ENCODE measurements at regions not wholly inside any gene's neighbourhood (a gene's known extent, or its start where the extent isn't known, plus 50 kb on each side); places are given as distances from the start of the nearest gene placed in this dataset.
"Not testable (repeated sequence)": the region's sequence is repeated elsewhere in the genome, so short reads cannot be mapped to it uniquely, and the experiment has no call there.

- no peak for DNase-seq
Measured at GRCh38 chr4:43457866-43458265, 565.4 kb downstream of the GRXCR1 start.

DNA sequence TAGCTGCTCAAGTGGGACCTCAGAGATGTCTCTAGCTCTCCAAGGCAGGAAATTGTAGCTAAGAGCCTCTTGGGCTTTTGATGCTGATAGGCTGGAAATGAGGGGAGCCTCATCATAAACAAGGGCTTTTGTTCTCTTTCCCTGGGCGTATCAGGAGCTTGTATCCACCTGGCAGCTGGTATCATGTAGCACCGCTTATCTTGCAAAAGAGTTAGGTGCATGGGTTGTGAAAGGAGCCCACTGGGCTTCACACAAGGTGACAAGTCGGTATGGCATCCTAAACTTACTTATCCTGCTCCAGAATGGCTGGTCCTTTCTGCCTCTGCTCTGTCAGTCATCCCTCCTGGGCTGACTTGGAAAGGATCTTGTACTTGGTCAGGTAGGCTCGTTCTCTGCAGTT is 565.8 kb downstream of the GRXCR1 start:
- no peak for DNase-seq

- DNase-seq = no peak
Measured at GRCh38 chr4:43471950-43472349, 579.4 kb downstream of the GRXCR1 start.

DNA sequence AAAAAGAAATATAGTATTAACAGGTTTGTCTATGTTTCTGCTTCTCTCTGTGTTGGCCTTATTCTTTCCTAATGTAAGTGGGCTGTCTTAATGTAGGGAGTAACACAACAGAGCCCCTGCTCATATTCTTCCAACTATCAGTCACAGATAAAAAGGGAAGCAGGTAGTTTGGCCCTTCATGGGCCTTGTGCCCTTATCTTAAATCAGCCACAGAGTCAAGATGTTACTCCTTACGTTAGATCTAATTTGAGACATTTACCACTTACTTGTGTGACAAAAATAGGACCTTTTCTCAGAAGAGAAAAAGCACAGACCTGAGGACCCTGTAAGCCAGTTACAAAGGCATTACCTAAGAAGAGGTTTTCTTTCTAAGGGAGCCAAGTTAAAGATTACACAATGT is 589.0 kb downstream of the GRXCR1 start:
- no peak for DNase-seq

DNA sequence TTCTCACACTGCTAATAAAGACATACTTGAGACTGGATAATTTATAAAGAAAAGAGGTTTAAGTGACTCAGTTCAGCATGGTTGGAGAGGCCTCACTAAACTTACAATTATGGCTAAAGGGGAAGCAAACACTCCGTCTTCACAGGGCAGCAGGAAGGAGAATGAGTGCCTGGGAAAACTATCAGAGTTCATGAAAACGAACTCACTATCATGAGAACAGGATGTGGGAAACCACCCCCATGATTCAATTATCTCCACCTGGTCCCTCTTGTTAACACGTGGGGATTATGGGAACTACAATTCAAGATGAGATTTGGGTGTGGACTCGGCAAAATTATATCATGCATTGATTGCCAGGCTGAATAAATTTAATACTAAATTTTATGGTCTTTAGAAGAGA is 592.7 kb downstream of the GRXCR1 start:
- DNase-seq = no peak

GRCh38 chr4:43496188-43496587 is 603.7 kb downstream of the GRXCR1 start:
- DNase-seq = no peak

GRCh38 chr4:43496602-43497001 is 604.1 kb downstream of the GRXCR1 start:
- no peak for DNase-seq

GRCh38 chr4:43505823-43506222 is 613.3 kb downstream of the GRXCR1 start:
- not testable (repeated sequence) for DNase-seq

DNA sequence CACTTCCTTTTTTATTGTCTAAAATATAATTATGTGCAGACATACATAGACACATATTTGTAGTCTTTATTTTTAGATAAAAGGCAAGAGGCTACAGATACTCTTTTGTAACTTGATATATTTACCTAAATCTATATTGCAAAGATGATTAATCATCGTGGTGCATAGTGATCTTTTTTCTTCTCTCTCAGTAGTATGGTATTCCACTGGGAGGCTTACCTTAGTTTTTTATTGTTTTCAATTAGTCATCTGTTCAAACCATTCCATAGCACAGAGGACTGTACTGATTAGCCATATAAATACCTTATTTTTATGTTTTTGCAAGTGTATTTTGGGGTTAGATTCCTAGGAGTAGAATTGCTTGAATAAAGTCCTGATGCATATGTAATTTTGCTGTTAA is 619.7 kb downstream of the GRXCR1 start:
- DNase-seq = no peak

GRCh38 chr4:43525646-43526045 is 633.1 kb downstream of the GRXCR1 start:
- DNase-seq = no peak

DNA sequence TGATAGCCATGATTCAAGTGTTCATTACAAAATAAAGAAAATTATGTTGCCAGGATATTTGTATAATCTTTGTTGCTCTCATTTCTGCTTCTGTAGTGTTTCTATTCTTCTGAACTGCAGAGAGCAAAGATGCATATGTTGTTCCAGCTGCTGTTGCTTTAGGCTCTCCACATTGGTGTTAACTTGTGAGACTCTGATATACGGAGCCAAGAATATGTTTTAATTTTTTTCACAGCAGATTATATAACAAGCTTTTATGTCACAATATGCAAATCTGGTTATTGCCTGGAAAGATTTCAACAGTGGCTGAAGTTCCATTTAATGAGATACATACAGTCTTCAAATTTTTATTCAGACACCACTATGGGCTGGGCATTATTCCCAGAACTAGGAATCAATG is 655.0 kb downstream of the GRXCR1 start:
- DNase-seq = no peak

DNA sequence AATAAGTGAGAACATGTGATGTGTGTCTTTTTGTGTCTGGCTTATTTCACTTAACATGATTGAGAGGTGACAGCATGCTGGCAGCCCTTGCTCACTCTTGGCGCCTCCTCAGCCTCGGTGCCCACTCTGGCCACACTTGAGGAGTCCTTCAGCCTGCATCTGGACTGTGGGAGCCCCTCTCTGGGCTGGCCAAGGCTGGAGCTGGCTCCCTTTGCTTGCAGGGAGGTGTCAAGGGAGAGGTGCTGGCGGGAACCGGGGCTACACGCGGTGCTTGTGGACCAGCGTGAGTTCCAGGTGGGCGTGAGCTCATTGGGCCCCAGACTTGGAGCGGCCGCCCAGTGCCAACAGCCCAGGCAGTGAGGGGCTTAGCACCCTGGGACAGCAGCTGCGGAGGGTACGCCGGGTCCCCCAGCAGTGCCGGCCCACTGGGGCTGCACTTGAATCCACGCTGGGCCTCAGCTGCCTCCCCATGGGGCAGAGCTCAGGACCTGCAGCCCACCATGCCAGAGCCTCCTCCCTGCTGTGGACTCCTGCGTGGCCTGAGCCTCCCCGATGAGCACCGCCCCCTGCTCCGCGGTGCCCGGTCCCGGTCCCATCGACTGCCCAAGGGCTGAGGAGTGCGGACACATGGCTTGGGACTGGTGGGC is 658.6 kb downstream of the GRXCR1 start:
- DNase-seq = no peak

DNA sequence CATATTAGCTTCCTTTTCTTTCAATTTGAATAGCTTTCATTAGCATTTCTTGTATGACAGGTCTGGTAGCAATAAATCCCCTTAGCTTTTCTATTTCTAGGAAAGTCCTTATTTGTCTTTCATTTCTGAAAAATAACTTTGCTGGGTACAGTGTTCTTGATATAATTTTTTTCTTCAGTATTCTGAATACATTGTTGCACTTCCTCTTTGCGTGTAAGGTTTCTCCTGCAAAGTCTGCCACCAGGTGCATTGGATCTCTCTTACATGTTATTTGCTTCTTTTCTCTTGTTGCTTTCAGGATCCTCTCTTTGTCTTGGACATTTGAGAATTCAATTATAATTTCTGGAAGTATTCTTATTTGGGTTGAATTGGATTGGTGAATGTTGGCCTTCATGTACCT is 663.7 kb downstream of the GRXCR1 start:
- DNase-seq = no peak

DNA sequence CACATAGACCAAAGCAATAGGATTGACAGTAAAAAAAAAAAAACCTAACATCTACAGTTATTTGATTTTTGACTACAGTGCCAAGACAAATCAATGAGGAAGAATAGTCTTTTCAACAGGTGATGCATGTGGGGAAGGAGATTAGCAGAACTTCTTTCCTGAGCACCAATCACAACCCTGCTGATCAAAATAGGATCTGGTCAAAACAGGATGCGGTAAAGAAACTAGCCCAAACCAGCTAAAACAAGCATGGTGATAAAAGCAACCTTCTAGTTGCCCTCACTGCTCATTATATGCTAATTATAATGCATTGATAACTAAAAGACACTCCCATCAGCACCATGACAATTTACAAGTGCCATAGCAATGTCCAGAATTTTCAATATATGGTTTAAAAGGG is 667.5 kb downstream of the GRXCR1 start:
- no peak for DNase-seq

- DNase-seq = no peak
Measured at GRCh38 chr4:43564107-43564506, 671.6 kb downstream of the GRXCR1 start.

GRCh38 chr4:43564591-43564990 is 672.1 kb downstream of the GRXCR1 start:
- DNase-seq = no peak

DNA sequence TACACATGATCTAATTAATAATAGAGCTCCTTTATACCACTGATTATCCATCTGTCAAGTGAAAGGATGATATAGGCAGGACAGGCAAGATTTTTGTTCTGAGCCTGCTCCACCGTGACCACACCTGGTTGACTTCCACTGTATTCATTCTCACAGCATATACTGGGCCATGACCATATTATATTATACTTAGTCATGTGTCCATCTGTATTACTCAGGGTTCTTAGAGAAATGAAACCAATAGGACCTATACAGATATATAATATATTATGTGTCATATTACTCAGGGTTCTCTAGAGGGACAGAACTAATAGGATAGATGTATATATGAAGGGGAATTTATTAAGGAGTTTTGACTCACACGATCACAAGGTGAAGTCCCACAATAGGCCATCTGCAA is 675.1 kb downstream of the GRXCR1 start:
- DNase-seq = no peak

- DNase-seq = no peak
Measured at GRCh38 chr4:43586813-43587212, 694.3 kb downstream of the GRXCR1 start.

GRCh38 chr4:43587758-43588157 is 695.2 kb downstream of the GRXCR1 start:
- DNase-seq = no peak

- no peak for DNase-seq
Measured at GRCh38 chr4:43607400-43607799, 714.9 kb downstream of the GRXCR1 start.

DNA sequence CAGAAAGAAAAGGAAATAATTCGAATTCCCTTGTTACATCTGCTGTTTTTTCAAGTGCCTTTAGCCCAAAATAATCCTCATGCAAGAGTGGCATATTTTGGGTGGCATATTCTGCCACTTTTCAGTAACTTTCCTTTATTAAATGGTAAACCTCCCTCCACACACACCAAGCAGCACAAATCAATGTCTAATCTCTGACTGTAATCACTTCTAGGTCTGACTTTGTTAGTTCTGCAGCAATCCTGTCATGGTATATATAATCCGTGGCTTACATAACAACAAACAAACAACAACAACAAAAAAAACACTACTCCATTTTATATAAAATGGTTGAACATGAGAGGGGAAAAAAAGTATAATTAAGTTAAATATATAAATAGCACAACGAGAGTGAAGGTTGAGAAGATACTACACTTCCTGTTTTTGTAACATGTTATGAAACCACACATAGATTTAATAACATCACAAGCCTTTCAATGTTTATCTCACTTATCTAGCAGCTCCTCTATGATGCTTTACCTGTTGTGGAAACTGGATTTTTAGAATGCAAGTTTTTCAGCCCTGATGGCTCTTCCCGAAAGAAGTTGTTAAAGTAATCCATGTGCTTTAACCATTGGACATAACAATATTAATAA is 715.4 kb downstream of the GRXCR1 start:
- DNase-seq = no peak

DNA sequence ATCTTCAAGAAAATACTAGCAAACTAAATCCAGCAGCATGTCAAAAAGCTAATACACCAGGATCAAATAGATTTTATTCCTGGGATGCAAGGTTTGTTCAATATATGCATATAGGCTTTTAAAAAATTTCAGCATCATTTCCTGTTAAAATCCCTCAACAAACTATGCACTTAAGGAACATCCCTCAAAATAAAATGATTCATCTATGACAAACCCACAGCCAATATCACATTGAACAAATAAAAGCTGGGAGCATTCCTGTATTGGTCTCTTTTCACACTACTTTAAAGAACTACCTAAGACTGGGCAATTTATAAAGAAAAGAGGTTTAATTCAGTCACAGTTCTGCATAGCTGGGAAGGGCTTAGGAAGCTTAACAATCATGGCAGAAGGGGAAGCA is 726.7 kb downstream of the GRXCR1 start:
- no peak for DNase-seq

GRCh38 chr4:43637893-43638292 is 745.4 kb downstream of the GRXCR1 start:
- DNase-seq = not testable (repeated sequence)

DNA sequence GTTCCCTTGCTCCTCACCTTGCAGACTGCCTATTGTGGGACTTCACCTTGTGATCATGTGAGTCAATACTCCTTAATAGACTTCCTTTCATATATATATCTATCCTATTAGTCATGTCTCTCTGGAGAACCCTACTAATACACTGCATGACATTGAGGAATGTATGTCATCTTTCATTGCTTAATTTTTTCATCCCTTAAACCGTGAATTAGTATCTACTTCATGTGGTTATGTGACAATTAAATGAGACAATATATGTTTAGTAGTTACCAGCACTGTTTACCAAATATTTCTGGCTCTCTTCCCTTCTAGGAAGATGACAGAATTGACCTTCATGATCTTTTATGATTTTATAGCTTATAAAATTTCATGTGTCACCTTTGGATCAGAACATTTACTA is 759.5 kb downstream of the GRXCR1 start:
- no peak for DNase-seq

- not testable (repeated sequence) for DNase-seq
Measured at GRCh38 chr4:43659547-43659946, 767.0 kb downstream of the GRXCR1 start.

Measured in CD4-positive, alpha-beta T cell treated with Interferon alpha-2 for 1 hour (primary cell).